Neural progenitor cell (in vitro differentiated cells): ENCODE measurements at regions not wholly inside any gene's neighbourhood (a gene's known extent, or its start where the extent isn't known, plus 50 kb on each side); places are given as distances from the start of the nearest gene placed in this dataset.

Experiments
- DNase-seq: peaks from one replicate; pipeline ENCODE4 v3.0.0-alpha.2; 2016; ENCODE audit warnings: low spot score
- H2AFZ ChIP-seq: fragments of 200-600 bp; sonication (generic); replicated peaks from 2 replicates; pipeline ENCODE4 v1.6.1; 2016; ENCODE audit warnings: antibody characterized with exemption
- H3F3A ChIP-seq: fragments of 200-600 bp; sonication (generic); 2 replicates; pipeline ENCODE4 v1.6.1; 2016; ENCODE audit warnings: antibody characterized with exemption, low read depth
- H3K27ac ChIP-seq: fragments of 200-600 bp; sonication (generic); 2 replicates; pipeline ENCODE4 v1.5.1; 2016; ENCODE audit warnings: mild to moderate bottlenecking
- H3K27me3 ChIP-seq: fragments of 200-600 bp; sonication (generic); 2 replicates; pipeline ENCODE4 v1.6.1; 2016; ENCODE audit warnings: mild to moderate bottlenecking, moderate library complexity
- H3K36me3 ChIP-seq: fragments of 200-600 bp; sonication (generic); 2 replicates; pipeline ENCODE4 v1.5.1; 2016
- H3K4me1 ChIP-seq: fragments of 200-600 bp; sonication (generic); 2 replicates; pipeline ENCODE4 v1.6.1; 2016; ENCODE audit warnings: mixed run types
- H3K4me2 ChIP-seq: fragments of 200-600 bp; sonication (generic); 2 replicates; pipeline ENCODE4 v1.6.1; 2016
- H3K4me3 ChIP-seq: fragments of 200-600 bp; sonication (generic); 2 replicates; pipeline ENCODE4 v1.5.1; 2016
- H3K79me2 ChIP-seq: fragments of 200-600 bp; sonication (generic); 2 replicates; pipeline ENCODE4 v1.6.1; 2016; ENCODE audit warnings: low read depth
- H3K9ac ChIP-seq: fragments of 200-600 bp; sonication (generic); 2 replicates; pipeline ENCODE4 v1.6.1; 2016
- H3K9me3 ChIP-seq: fragments of 200-600 bp; sonication (generic); 2 replicates; pipeline ENCODE4 v1.5.1; 2016; ENCODE audit warnings: low read depth
- H4K20me1 ChIP-seq: fragments of 200-600 bp; sonication (generic); 2 replicates; pipeline ENCODE4 v1.6.1; 2016; ENCODE audit warnings: low read depth
- H3K27ac Mint-ChIP-seq: 3 replicates; pipeline ENCODE4 v1.8.0; 2021; ENCODE audit warnings: mixed read lengths
- H3K27me3 Mint-ChIP-seq: 2 replicates; pipeline ENCODE4 v1.8.0; 2022; ENCODE audit warnings: low read depth, mild to moderate bottlenecking, inconsistent platforms, moderate library complexity, mixed read lengths; ENCODE audit not compliant: insufficient read depth
- H3K36me3 Mint-ChIP-seq: 3 replicates; pipeline ENCODE4 v1.8.0; 2021; ENCODE audit warnings: mixed read lengths
- H3K4me1 Mint-ChIP-seq: 3 replicates; pipeline ENCODE4 v1.8.0; 2021; ENCODE audit warnings: mixed read lengths
- H3K4me3 Mint-ChIP-seq: 3 replicates; pipeline ENCODE4 v1.8.0; 2021; ENCODE audit warnings: mild to moderate bottlenecking, moderate library complexity, mixed read lengths
- H3K9me3 Mint-ChIP-seq: 3 replicates; pipeline ENCODE4 v1.8.0; 2020; ENCODE audit warnings: mixed read lengths
- CTCF ChIP-seq: fragments of 200-600 bp; sonication (generic); IDR thresholded peaks from 2 replicates; pipeline ENCODE4 v1.5.1; 2017; ENCODE audit warnings: antibody characterized with exemption, mild to moderate bottlenecking
- EZH2 ChIP-seq: fragments of 200-600 bp; sonication (generic); IDR thresholded peaks from 2 replicates; pipeline ENCODE4 v1.6.1; 2017; ENCODE audit warnings: antibody characterized with exemption, mild to moderate bottlenecking, moderate library complexity
- EZH2phosphoT487 ChIP-seq: fragments of 200-600 bp; sonication (generic); IDR thresholded peaks from 2 replicates; pipeline ENCODE4 v1.6.1; 2017; ENCODE audit warnings: antibody characterized with exemption

DNA sequence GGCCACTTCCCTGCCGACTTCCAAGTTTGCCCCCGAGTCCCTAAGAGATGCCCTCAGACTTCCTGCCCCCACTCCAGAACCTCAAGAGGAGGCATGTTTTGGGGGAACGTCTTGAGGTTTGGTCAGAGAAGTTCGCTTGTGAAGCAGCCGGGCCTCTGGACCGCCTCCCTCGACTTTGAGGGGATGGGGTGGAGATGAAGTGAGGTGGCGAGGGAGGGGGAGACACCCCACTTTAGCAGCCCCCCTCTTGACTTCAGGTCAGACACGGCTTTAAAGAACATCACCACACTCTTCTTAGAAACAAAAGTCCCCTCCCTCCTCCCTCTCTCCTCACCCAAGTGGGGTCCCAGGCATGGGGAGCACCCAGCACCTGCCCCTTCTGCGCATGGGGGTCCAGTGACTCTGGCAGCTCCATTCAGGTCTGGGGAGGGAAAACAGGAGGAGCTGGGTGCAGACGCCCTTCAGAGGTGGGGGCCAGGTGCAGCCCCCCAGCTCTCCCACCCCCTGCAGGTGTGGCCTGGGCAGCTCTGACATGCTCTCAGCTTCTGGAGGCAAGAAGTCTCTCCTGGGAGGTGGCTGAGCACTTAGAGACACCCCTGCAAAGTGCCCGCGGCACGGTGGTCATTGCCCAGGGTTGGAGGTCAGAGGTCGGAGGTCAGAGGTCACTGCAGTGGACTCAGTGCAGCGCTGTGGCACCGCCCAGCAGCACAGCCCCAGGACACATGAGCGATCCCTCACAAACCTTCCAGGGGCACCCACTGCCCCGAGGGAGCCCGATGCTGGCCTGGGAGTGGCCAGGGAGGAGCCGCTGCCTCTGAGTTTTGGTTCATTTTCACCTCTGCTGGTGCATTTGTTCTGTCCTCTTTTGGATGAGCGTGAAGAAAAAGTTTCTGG, 108.8 kb downstream of the CPZ start:
- Mint-ChIP-seq H3K36me3 (no peaks in the 10 kb centered on the region), H3K27me3 (peaks cover 26% of the 10 kb centered on the region), H3K4me3 (no peak overlapping the region), H3K9me3 (peaks cover 5% of the 10 kb centered on the region), H3K27ac (no peak overlapping the region), H3K4me1 (peaks cover 21% of the 10 kb centered on the region)
- Histone ChIP-seq H3K4me2 (no peak overlapping the region), H3K36me3 (no peaks in the 10 kb centered on the region), H3K9me3 (no peaks in the 10 kb centered on the region), H3K27me3 (no peaks in the 10 kb centered on the region), H3K79me2 (no peaks in the 10 kb centered on the region), H3K27ac (no peak overlapping the region), H2AFZ (no peak overlapping the region), H3K4me3 (no peak overlapping the region), H4K20me1 (no peaks in the 10 kb centered on the region), H3F3A (peaks cover 11% of the 10 kb centered on the region), H3K4me1 (peaks cover 24% of the 10 kb centered on the region), H3K9ac (no peak overlapping the region)
- no peak for DNase-seq
- no peak for TF ChIP-seq EZH2phosphoT487
- no peak for TF ChIP-seq CTCF
- no peak for TF ChIP-seq EZH2

GRCh38 chr4:8700531-8700930, 108.0 kb downstream of the CPZ start:
- H3K9ac ChIP-seq: no peak overlapping the region
- H3K79me2 ChIP-seq: no peaks in the 10 kb centered on the region
- Mint-ChIP-seq H3K27ac (no peak overlapping the region), H3K4me1 (peaks cover 13% of the 10 kb centered on the region), H3K27me3 (peaks cover 24% of the 10 kb centered on the region), H3K4me3 (no peak overlapping the region), H3K36me3 (no peaks in the 10 kb centered on the region), H3K9me3 (peaks cover 5% of the 10 kb centered on the region)
- H3K9me3 ChIP-seq: no peaks in the 10 kb centered on the region
- H3K27ac ChIP-seq: no peak overlapping the region
- TF ChIP-seq EZH2phosphoT487 (no peak), CTCF (no peak), EZH2 (no peak)
- no peak for DNase-seq
- H3K36me3 ChIP-seq: no peaks in the 10 kb centered on the region
- no peaks in the 10 kb centered on the region for H4K20me1 ChIP-seq
- H3K4me3 ChIP-seq: no peak overlapping the region
- H3K4me2 ChIP-seq: no peak overlapping the region
- no peak overlapping the region for H2AFZ ChIP-seq
- H3K27me3 ChIP-seq: no peaks in the 10 kb centered on the region
- peaks cover 16% of the 10 kb centered on the region for H3K4me1 ChIP-seq
- H3F3A ChIP-seq: peaks cover 4% of the 10 kb centered on the region

DNA sequence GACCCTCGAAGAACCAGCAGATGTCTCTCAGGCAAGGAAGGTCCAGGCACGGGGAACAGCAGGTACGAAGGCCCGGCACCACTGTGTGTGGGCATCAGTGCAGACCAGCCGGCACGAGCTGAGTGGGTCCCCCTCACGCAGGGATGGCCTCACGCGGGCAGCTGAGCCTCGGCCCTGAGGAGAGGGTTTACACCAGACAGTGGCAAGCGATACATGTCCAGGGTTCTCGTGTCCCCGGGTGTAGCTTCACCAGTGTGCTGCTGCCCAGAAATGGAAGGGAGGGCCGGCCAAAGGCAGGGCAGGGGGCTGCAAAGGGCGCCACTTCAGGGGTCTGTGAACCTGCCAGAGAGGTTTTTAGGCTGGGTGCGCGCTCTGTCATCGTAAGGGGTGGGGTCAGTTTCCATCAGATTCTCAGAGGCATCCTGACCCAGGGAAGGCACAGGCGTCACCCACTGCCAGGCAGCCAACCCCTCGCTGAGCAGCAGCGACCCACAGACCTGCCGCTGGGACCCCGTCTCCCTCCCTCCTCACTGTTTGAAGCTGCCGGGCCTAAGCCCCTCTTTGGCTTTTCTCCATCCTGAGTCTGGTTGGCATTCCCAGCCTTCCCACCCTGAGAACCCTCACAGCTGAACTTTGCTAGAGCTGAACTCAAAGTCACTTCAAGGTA, 107.0 kb downstream of the CPZ start:
- no peak for TF ChIP-seq EZH2phosphoT487
- TF ChIP-seq EZH2: no peak
- TF ChIP-seq CTCF: no peak
- Histone ChIP-seq H3F3A (no peaks in the 10 kb centered on the region), H3K79me2 (no peaks in the 10 kb centered on the region), H3K27ac (no peak overlapping the region), H2AFZ (no peak overlapping the region), H4K20me1 (no peaks in the 10 kb centered on the region), H3K4me1 (peaks cover 7% of the 10 kb centered on the region), H3K9ac (no peak overlapping the region), H3K27me3 (no peaks in the 10 kb centered on the region), H3K4me3 (no peak overlapping the region), H3K9me3 (no peaks in the 10 kb centered on the region), H3K4me2 (no peak overlapping the region), H3K36me3 (no peaks in the 10 kb centered on the region)
- no peak for DNase-seq
- no peaks in the 10 kb centered on the region for H3K36me3 Mint-ChIP-seq
- H3K4me3 Mint-ChIP-seq: no peak overlapping the region
- peaks cover 4% of the 10 kb centered on the region for H3K4me1 Mint-ChIP-seq
- no peak overlapping the region for H3K27ac Mint-ChIP-seq
- H3K9me3 Mint-ChIP-seq: peaks cover 5% of the 10 kb centered on the region
- peaks cover 24% of the 10 kb centered on the region for H3K27me3 Mint-ChIP-seq
